HCT116 (cell line): ENCODE measurements at regions not wholly inside any gene's neighbourhood (a gene's known extent, or its start where the extent isn't known, plus 50 kb on each side); places are given as distances from the start of the nearest gene placed in this dataset.

Experiments used
- ATAC-seq: fragments of 200-7000 bp; cut with Tn5 transposase; 2 replicates; pipeline ENCODE4 v1.9.1; 2020; ENCODE audit warnings: mild to moderate bottlenecking, moderate library complexity
- BruUV-seq: library from RNA; stranded (reverse); fragments of 400-500 nt; replicated peaks from 2 replicates; lab custom pipeline; 2021; lab: Mats Ljungman, UMichigan
- CTCF ChIA-PET: fragments of 300-600 bp; sonication (Branson Sonifier 250); formaldehyde crosslinking; loops from one replicate; lab custom pipeline; 2021; ENCODE audit warnings: antibody characterized with exemption; lab: Charles Lee
- POLR2A ChIA-PET: fragments of 300-600, 350-600 bp; sonication (Branson Sonifier 250); formaldehyde crosslinking; loops from one replicate; lab custom pipeline; 2021; ENCODE audit warnings: antibody characterized with exemption; lab: Charles Lee
- RAD21 ChIA-PET, 2 experiments: fragments of 300-600 bp; sonication (Branson Sonifier 250); formaldehyde crosslinking; loops; one replicate each; lab custom pipeline; 2023; ENCODE audit warnings: low total read pairs in 2 of 2; ENCODE audit not compliant: uncharacterized antibody in 2 of 2, unreplicated experiment in 2 of 2, low non-redundant PET in 1 of 2; lab: Charles Lee
- DNase-seq: peaks from one replicate; pipeline ENCODE4 v3.0.0-alpha.2; 2010; ENCODE audit warnings: low read depth, low spot score
- H2AFZ ChIP-seq: fragments of 200-600 bp; shearing (Covaris generic), sonication (generic); 2 replicates; pipeline ENCODE4 v1.6.1; 2017; ENCODE audit warnings: low read depth, mixed run types, mixed read lengths, antibody characterized with exemption, low read length; ENCODE audit not compliant: poor library complexity, severe bottlenecking
- H3K27ac ChIP-seq: 2 replicates; pipeline ENCODE4 v1.5.1; 2012; ENCODE audit warnings: low read depth, low read length
- H3K27me3 ChIP-seq: fragments of 200-600 bp; sonication (generic); 2 replicates; pipeline ENCODE4 v1.6.1; 2016; ENCODE audit warnings: mixed run types, low read length, mixed read lengths; ENCODE audit not compliant: insufficient read depth
- H3K36me3 ChIP-seq, 2 experiments: fragments of 200-500 bp in 1 of 2; fragments of 200-600 bp in 1 of 2; sonication (Bioruptor generic) in 1 of 2; sonication (generic) in 1 of 2; 2 replicates each; pipeline versions ENCODE4 v1.5.1 to v1.6.1; 2014 to 2016; ENCODE audit warnings: low read length in 2 of 2, inconsistent platforms in 1 of 2, mixed read lengths in 1 of 2, mixed run types in 1 of 2; ENCODE audit not compliant: insufficient read depth in 2 of 2, control insufficient read depth in 1 of 2
- H3K4me1 ChIP-seq, 2 experiments: fragments of 200-600 bp in 1 of 2; sonication (generic) in 1 of 2; 2 replicates each; pipeline versions ENCODE4 v1.5.1 to v1.6.1; 2012 to 2017; ENCODE audit warnings: low read length in 2 of 2, inconsistent platforms in 1 of 2, mild to moderate bottlenecking in 1 of 2, mixed read lengths in 1 of 2, mixed run types in 1 of 2, moderate library complexity in 1 of 2; ENCODE audit not compliant: insufficient read depth in 2 of 2, control insufficient read depth in 1 of 2
- H3K4me2 ChIP-seq: fragments of 200-600 bp; sonication (generic); 2 replicates; pipeline ENCODE4 v1.6.1; 2017; ENCODE audit warnings: mixed run types, low read length, mixed read lengths
- H3K4me3 ChIP-seq, 2 experiments: fragments of 200-600 bp in 1 of 2; sonication (generic) in 1 of 2; replicated peaks in 1 of 2; 2 replicates each; pipeline ENCODE4 v1.5.1; 2011 to 2016; ENCODE audit warnings: low read length in 2 of 2, control low read depth in 1 of 2, low read depth in 1 of 2, mild to moderate bottlenecking in 1 of 2, mixed read lengths in 1 of 2, mixed run types in 1 of 2
- H3K79me2 ChIP-seq: fragments of 200-600 bp; sonication (generic); 2 replicates; pipeline ENCODE4 v1.6.1; 2017; ENCODE audit warnings: mild to moderate bottlenecking, mixed run types, low read length, moderate library complexity, mixed read lengths; ENCODE audit not compliant: insufficient read depth
- H3K9ac ChIP-seq: fragments of 200-600 bp; sonication (generic); 2 replicates; pipeline ENCODE4 v1.6.1; 2016; ENCODE audit warnings: low read length, mixed read lengths
- H3K9me2 ChIP-seq: fragments of 200-600 bp; sonication (generic), shearing (Covaris generic); 2 replicates; pipeline ENCODE4 v1.6.1; 2017; ENCODE audit warnings: mixed run types, mild to moderate bottlenecking, moderate library complexity; ENCODE audit not compliant: insufficient read depth
- H3K9me3 ChIP-seq, 2 experiments: fragments of 200-500 bp in 1 of 2; fragments of 200-600 bp in 1 of 2; sonication (Bioruptor generic) in 1 of 2; sonication (generic) in 1 of 2; 2 replicates each; pipeline ENCODE4 v1.6.1; 2014 to 2017; ENCODE audit warnings: low read length in 2 of 2, mixed read lengths in 2 of 2, inconsistent platforms in 1 of 2, low read depth in 1 of 2, mild to moderate bottlenecking in 1 of 2, mixed run types in 1 of 2, moderate library complexity in 1 of 2; ENCODE audit not compliant: control insufficient read depth in 1 of 2, insufficient read depth in 1 of 2
- H4K20me1 ChIP-seq: fragments of 200-600 bp; sonication (generic), shearing (Covaris generic); 2 replicates; pipeline ENCODE4 v1.6.1; 2017; ENCODE audit warnings: mixed run types, mild to moderate bottlenecking, moderate library complexity; ENCODE audit not compliant: insufficient read depth
- CBX3 ChIP-seq: IDR thresholded peaks from 2 replicates; pipeline ENCODE4 v1.6.1; 2012; ENCODE audit warnings: low read depth
- CEBPB ChIP-seq: IDR thresholded peaks from 2 replicates; pipeline ENCODE4 v1.6.1; 2012; ENCODE audit warnings: low read depth
- ELF1 ChIP-seq: IDR thresholded peaks from 2 replicates; pipeline ENCODE4 v1.6.1; 2012; ENCODE audit warnings: low read depth, borderline replicate concordance
- EZH2 ChIP-seq: fragments of 200-600 bp; sonication (generic); IDR thresholded peaks from 2 replicates; pipeline ENCODE4 v1.6.1; 2017; ENCODE audit warnings: antibody characterized with exemption, mixed run types
- EZH2phosphoT487 ChIP-seq: fragments of 200-600 bp; IDR thresholded peaks from 2 replicates; pipeline ENCODE4 v1.6.1; 2018; ENCODE audit warnings: antibody characterized with exemption, borderline replicate concordance
- FOSL1 ChIP-seq: IDR thresholded peaks from 2 replicates; pipeline ENCODE4 v1.6.1; 2012; ENCODE audit warnings: low read depth
- JUND ChIP-seq: IDR thresholded peaks from 2 replicates; pipeline ENCODE4 v1.6.1; 2012
- POLR2AphosphoS5 ChIP-seq: IDR thresholded peaks from 2 replicates; pipeline ENCODE4 v1.6.1; 2011; ENCODE audit warnings: mild to moderate bottlenecking, low read depth, low read length, moderate library complexity
- RAD21 ChIP-seq: IDR thresholded peaks from 2 replicates; pipeline ENCODE4 v1.6.1; 2012; ENCODE audit warnings: low read depth, mild to moderate bottlenecking
- SIN3A ChIP-seq: IDR thresholded peaks from 2 replicates; pipeline ENCODE4 v1.6.1; 2012; ENCODE audit warnings: low read depth
- SRF ChIP-seq: IDR thresholded peaks from 2 replicates; pipeline ENCODE4 v1.6.1; 2012; ENCODE audit warnings: low read depth
- TCF7L2 ChIP-seq: IDR thresholded peaks from 2 replicates; pipeline ENCODE4 v1.7.0; 2011; ENCODE audit warnings: borderline replicate concordance, inconsistent platforms; ENCODE audit not compliant: insufficient read depth, insufficient read length; ENCODE audit errors: extremely low read depth
- ZBTB33 ChIP-seq: IDR thresholded peaks from 2 replicates; pipeline ENCODE4 v1.6.1; 2011; ENCODE audit warnings: mild to moderate bottlenecking, low read length, moderate library complexity; ENCODE audit not compliant: insufficient replicate concordance; ENCODE audit errors: extremely low read depth
- ZFX ChIP-seq: fragments of 450-650 bp; IDR thresholded peaks from 2 replicates; pipeline ENCODE4 v1.6.1; 2017
- ZNF274 ChIP-seq: fragments of 200-500 bp; sonication (Bioruptor generic); IDR thresholded peaks from 2 replicates; pipeline ENCODE4 v1.6.1; 2014; ENCODE audit warnings: mild to moderate bottlenecking, low read depth, low read length, inconsistent platforms
- intact Hi-C: fragments of 100-400 bp; cut with micrococcal nuclease; formaldehyde crosslinking; loops from 2 replicates; pipeline ENCODE4 v1.10.0; 2022
- TF ChIP-seq, protein P1 (sequence below): IDR thresholded peaks from 2 replicates; pipeline ENCODE4 v1.6.1; 2012
- TF ChIP-seq, protein P2 (sequence below): IDR thresholded peaks from 2 replicates; pipeline ENCODE4 v1.6.1; 2012; ENCODE audit warnings: low read depth

DNA sequence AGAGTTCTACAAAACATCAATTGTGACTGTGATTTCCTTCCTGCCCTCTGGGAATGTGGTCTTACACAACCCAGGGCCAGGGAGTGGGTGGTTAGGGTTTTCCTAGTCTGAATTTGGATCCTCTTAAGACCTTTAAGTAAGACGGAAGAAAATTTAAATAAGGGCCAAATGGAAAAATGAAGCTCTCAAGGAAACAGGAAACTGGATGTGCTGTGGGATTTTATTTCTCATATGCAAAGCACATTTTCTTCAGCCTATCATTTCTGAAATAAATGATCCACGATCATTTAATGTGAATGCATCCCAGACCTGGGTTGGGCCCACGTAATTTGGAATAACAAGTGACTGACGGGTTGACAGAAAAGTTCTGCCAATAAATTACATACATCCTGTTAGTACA is 243.6 kb downstream of the CLIC5 start:
- no peak for TF ChIP-seq FOSL1
- TF ChIP-seq SRF, result no peak
- TF ChIP-seq ELF1, result no peak
- TF ChIP-seq JUND, result no peak
- TF ChIP-seq RAD21, result no peak
- TF ChIP-seq TCF7L2, result no peak
- no peak for TF ChIP-seq EZH2
- no peak for TF ChIP-seq ZNF274
- TF ChIP-seq ZFX, result no peak
- TF ChIP-seq, protein P1, sequence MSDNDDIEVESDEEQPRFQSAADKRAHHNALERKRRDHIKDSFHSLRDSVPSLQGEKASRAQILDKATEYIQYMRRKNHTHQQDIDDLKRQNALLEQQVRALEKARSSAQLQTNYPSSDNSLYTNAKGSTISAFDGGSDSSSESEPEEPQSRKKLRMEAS, result no peak
- TF ChIP-seq CBX3, result no peak
- TF ChIP-seq CEBPB, result no peak
- no peak for TF ChIP-seq EZH2phosphoT487
- no peak for TF ChIP-seq POLR2AphosphoS5
- no peak for TF ChIP-seq SIN3A
- no peak for TF ChIP-seq ZBTB33
- TF ChIP-seq, protein P2, sequence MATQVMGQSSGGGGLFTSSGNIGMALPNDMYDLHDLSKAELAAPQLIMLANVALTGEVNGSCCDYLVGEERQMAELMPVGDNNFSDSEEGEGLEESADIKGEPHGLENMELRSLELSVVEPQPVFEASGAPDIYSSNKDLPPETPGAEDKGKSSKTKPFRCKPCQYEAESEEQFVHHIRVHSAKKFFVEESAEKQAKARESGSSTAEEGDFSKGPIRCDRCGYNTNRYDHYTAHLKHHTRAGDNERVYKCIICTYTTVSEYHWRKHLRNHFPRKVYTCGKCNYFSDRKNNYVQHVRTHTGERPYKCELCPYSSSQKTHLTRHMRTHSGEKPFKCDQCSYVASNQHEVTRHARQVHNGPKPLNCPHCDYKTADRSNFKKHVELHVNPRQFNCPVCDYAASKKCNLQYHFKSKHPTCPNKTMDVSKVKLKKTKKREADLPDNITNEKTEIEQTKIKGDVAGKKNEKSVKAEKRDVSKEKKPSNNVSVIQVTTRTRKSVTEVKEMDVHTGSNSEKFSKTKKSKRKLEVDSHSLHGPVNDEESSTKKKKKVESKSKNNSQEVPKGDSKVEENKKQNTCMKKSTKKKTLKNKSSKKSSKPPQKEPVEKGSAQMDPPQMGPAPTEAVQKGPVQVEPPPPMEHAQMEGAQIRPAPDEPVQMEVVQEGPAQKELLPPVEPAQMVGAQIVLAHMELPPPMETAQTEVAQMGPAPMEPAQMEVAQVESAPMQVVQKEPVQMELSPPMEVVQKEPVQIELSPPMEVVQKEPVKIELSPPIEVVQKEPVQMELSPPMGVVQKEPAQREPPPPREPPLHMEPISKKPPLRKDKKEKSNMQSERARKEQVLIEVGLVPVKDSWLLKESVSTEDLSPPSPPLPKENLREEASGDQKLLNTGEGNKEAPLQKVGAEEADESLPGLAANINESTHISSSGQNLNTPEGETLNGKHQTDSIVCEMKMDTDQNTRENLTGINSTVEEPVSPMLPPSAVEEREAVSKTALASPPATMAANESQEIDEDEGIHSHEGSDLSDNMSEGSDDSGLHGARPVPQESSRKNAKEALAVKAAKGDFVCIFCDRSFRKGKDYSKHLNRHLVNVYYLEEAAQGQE, result no peak
- no peaks in the 10 kb centered on the region for H3K79me2 ChIP-seq
- ChIA-PET CTCF (no interaction called here), POLR2A (no interaction called here), RAD21 (no interaction called here)
- no peaks in the 10 kb centered on the region for H4K20me1 ChIP-seq
- no peak overlapping the region for H3K4me3 ChIP-seq
- ATAC-seq, result no peak
- no peak for DNase-seq
- H2AFZ ChIP-seq, result no peak overlapping the region
- H3K9me2 ChIP-seq, result no peaks in the 10 kb centered on the region
- no peaks in the 10 kb centered on the region for H3K36me3 ChIP-seq
- H3K27me3 ChIP-seq, result no peaks in the 10 kb centered on the region
- H3K4me1 ChIP-seq, result no peaks in the 10 kb centered on the region
- no peak overlapping the region for H3K9ac ChIP-seq
- H3K9me3 ChIP-seq, result no peaks in the 10 kb centered on the region
- BruUV-seq, result no TSS peak
- intact Hi-C loops, result no loop called here
- H3K27ac ChIP-seq, result no peak overlapping the region
- H3K4me2 ChIP-seq, result no peak overlapping the region
